KMS-11 (cell line): ENCODE measurements at regions not wholly inside any gene's neighbourhood (a gene's known extent, or its start where the extent isn't known, plus 50 kb on each side); places are given as distances from the start of the nearest gene placed in this dataset.

ENCODE experiments used
- H2AFZ ChIP-seq: fragments of 200-600 bp; sonication (generic); 2 replicates; pipeline ENCODE4 v1.6.1; 2016; ENCODE audit warnings: antibody characterized with exemption, mixed run types, low read depth
- H3K27ac ChIP-seq: fragments of 200-600 bp; sonication (generic); 2 replicates; pipeline ENCODE4 v1.6.1; 2016; ENCODE audit warnings: mild to moderate bottlenecking, mixed run types
- H3K27me3 ChIP-seq: fragments of 200-600 bp; sonication (generic); 2 replicates; pipeline ENCODE4 v1.6.1; 2017; ENCODE audit warnings: mild to moderate bottlenecking, low read depth, mixed run types, moderate library complexity; ENCODE audit not compliant: insufficient read depth
- H3K36me3 ChIP-seq: fragments of 200-600 bp; sonication (generic); 2 replicates; pipeline ENCODE4 v1.6.1; 2017; ENCODE audit warnings: mild to moderate bottlenecking, mixed run types; ENCODE audit not compliant: insufficient read depth
- H3K4me1 ChIP-seq: fragments of 200-600 bp; sonication (generic); 2 replicates; pipeline ENCODE4 v1.6.1; 2016; ENCODE audit warnings: mild to moderate bottlenecking, low read depth, mixed run types; ENCODE audit not compliant: poor library complexity, severe bottlenecking
- H3K4me2 ChIP-seq: fragments of 200-600 bp; sonication (generic); 2 replicates; pipeline ENCODE4 v1.7.0; 2016; ENCODE audit warnings: mild to moderate bottlenecking, mixed run types
- H3K4me3 ChIP-seq: fragments of 200-600 bp; sonication (generic); IDR thresholded peaks from 2 replicates; pipeline ENCODE4 v1.6.1; 2017; ENCODE audit warnings: low read depth, low read length, mixed read lengths; ENCODE audit not compliant: insufficient read depth
- H3K79me2 ChIP-seq: fragments of 200-600 bp; sonication (generic); 2 replicates; pipeline ENCODE4 v1.6.1; 2016; ENCODE audit warnings: low read depth, mixed run types; ENCODE audit not compliant: insufficient read depth
- H3K9ac ChIP-seq: fragments of 200-600 bp; sonication (generic); 2 replicates; pipeline ENCODE4 v1.6.1; 2016; ENCODE audit warnings: mild to moderate bottlenecking, mixed run types
- H4K20me1 ChIP-seq: fragments of 200-600 bp; sonication (generic); 2 replicates; pipeline ENCODE4 v1.6.1; 2016; ENCODE audit warnings: mild to moderate bottlenecking, mixed run types; ENCODE audit not compliant: insufficient read depth
- TF ChIP-seq, protein P1 (sequence below): fragments of 200-600 bp; sonication (generic); conservative IDR thresholded peaks from 2 replicates; pipeline ENCODE4 v1.6.1; 2017; ENCODE audit warnings: low read depth, mild to moderate bottlenecking, antibody characterized with exemption, low read length, moderate library complexity, mixed read lengths

DNA sequence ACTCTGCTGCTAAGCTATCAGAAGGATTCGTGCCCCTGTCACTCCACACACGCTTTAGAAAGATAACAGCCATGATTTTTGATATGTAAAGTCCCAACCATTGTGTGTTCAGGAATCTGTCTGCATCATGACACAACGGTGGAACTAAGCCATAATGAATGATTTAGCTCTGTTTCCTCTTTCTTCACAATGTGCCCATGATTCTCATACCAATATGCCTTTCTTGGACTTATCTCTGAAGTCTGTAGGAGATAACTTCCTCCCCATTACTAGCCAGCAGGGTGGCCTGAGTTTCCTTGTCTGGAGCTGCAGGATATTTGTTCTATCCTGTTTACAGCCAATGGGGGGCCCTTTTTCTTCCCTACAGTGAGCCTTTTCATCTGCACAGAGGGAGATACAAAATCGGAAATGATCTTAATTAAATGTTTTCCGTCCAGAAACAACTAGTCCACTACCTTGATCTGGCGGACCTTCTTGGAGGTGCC, 511.7 kb downstream of the USP25 start:
- Histone ChIP-seq H3K4me1 (no peaks in the 10 kb centered on the region), H3K27ac (no peak overlapping the region), H3K4me3 (no peak overlapping the region), H3K4me2 (no peak overlapping the region), H3K9ac (no peak overlapping the region), H3K27me3 (no peaks in the 10 kb centered on the region), H2AFZ (no peak overlapping the region), H3K36me3 (no peaks in the 10 kb centered on the region), H3K79me2 (no peaks in the 10 kb centered on the region), H4K20me1 (no peaks in the 10 kb centered on the region)
- TF ChIP-seq, protein P1, sequence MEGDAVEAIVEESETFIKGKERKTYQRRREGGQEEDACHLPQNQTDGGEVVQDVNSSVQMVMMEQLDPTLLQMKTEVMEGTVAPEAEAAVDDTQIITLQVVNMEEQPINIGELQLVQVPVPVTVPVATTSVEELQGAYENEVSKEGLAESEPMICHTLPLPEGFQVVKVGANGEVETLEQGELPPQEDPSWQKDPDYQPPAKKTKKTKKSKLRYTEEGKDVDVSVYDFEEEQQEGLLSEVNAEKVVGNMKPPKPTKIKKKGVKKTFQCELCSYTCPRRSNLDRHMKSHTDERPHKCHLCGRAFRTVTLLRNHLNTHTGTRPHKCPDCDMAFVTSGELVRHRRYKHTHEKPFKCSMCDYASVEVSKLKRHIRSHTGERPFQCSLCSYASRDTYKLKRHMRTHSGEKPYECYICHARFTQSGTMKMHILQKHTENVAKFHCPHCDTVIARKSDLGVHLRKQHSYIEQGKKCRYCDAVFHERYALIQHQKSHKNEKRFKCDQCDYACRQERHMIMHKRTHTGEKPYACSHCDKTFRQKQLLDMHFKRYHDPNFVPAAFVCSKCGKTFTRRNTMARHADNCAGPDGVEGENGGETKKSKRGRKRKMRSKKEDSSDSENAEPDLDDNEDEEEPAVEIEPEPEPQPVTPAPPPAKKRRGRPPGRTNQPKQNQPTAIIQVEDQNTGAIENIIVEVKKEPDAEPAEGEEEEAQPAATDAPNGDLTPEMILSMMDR, result no peak

DNA sequence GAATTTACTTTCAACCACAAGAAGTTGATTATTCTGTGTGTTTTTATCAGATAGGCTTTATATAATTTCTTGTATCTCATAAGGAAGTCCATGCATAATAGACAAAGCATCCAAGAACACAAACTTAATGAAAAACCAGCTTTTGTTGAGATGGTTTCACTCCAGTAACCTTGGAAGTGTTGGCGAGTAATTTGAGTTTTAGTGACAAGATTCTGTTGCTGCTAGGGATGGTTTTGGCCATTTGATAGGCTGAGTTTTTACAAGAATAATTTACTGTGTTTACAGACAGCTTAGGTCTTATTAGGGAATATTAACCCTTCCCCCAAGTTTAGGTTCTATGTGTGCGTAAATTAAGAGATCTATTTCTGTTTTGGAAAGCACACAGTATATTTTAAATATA, 513.6 kb downstream of the USP25 start:
- Histone ChIP-seq H3K79me2 (no peaks in the 10 kb centered on the region; the same call in 1 of the 2 replicates), H3K4me2 (no peak overlapping the region), H3K4me3 (no peak overlapping the region), H3K27me3 (no peaks in the 10 kb centered on the region), H2AFZ (no peak overlapping the region), H3K9ac (no peak overlapping the region), H3K27ac (no peak overlapping the region), H3K36me3 (no peaks in the 10 kb centered on the region), H3K4me1 (no peaks in the 10 kb centered on the region), H4K20me1 (no peaks in the 10 kb centered on the region)
- TF ChIP-seq, protein P1, result no peak

DNA sequence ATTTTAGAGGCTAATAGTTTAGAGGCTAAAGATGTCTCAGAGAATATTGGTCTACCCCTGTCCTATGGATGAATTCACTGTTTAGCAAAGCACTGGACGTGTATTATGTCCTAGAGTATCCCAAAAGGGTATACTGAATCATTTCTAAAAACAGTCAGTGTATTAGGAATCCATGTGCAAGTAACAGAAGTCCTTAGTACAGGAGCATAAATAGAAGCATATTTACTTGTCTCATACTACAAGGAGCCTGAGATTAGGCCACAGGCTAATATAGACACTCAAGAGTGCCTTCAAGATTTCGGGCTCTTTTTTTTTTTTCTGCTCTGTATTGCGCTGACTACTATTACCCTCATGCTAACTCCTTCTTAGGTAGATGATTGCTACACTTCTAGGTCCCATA, 518.9 kb downstream of the USP25 start:
- Histone ChIP-seq H3K4me3 (no peak overlapping the region), H2AFZ (no peak overlapping the region), H4K20me1 (no peaks in the 10 kb centered on the region), H3K4me2 (no peak overlapping the region), H3K36me3 (no peaks in the 10 kb centered on the region), H3K9ac (no peak overlapping the region), H3K79me2 (no peaks in the 10 kb centered on the region; the same call in 1 of the 2 replicates), H3K4me1 (no peaks in the 10 kb centered on the region), H3K27me3 (no peaks in the 10 kb centered on the region), H3K27ac (no peak overlapping the region)
- TF ChIP-seq, protein P1, result no peak

DNA sequence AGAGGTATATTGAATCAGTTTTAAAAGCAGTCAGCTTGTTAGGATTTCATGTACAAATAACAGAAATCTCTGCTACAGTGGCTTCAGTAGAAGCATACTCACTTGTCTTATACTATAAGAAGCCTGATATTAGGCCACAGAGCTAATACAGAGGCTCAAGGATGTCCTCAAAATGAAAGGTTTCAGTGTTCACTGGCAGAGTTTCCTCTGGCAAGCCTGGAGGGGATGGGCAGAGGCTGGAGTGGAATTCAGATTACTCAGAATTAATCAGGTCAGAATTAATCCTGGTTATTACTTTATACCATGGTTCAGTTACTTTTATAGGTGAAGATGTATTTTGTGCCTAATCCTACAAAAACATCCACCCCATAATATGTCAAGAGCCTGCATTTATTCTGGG, 520.5 kb downstream of the USP25 start:
- no peaks in the 10 kb centered on the region for H3K36me3 ChIP-seq
- H3K9ac ChIP-seq, result no peak overlapping the region
- no peaks in the 10 kb centered on the region for H3K4me1 ChIP-seq
- H3K4me3 ChIP-seq, result no peak overlapping the region
- no peaks in the 10 kb centered on the region; the same call in 1 of the 2 replicates for H3K79me2 ChIP-seq
- H3K4me2 ChIP-seq, result no peak overlapping the region
- no peaks in the 10 kb centered on the region for H4K20me1 ChIP-seq
- TF ChIP-seq, protein P1, result no peak
- H3K27me3 ChIP-seq, result no peaks in the 10 kb centered on the region
- no peak overlapping the region for H2AFZ ChIP-seq
- H3K27ac ChIP-seq, result no peak overlapping the region
